Activated B cell treated with CpG ODN at 0.5 μM for 24 hours (primary cell): ENCODE measurements at regions not wholly inside any gene's neighbourhood (a gene's known extent, or its start where the extent isn't known, plus 50 kb on each side); places are given as distances from the start of the nearest gene placed in this dataset.

Experiments used
- ATAC-seq: fragments of 200-7000 bp; cut with Tn5 transposase; one replicate; pipeline ENCODE4 v1.10.0; 2021; ENCODE audit warnings: low read depth, mild to moderate bottlenecking, moderate library complexity
- CTCF ChIA-PET: fragments of 350-600 bp; sonication (Branson Sonifier 250); formaldehyde crosslinking; loops from one replicate; lab custom pipeline; 2021; ENCODE audit warnings: antibody characterized with exemption; lab: Charles Lee
- POLR2A ChIA-PET: fragments of 350-600 bp; sonication (Branson Sonifier 250); formaldehyde crosslinking; loops from one replicate; lab custom pipeline; 2021; ENCODE audit warnings: antibody characterized with exemption; lab: Charles Lee
- DNase-seq: peaks from one replicate; pipeline ENCODE4 v3.0.0; 2022
- H3K27ac Mint-ChIP-seq: one replicate; pipeline ENCODE4 v1.8.0; 2020; ENCODE audit warnings: mixed read lengths
- H3K27me3 Mint-ChIP-seq: one replicate; pipeline ENCODE4 v1.8.0; 2021; ENCODE audit warnings: mixed read lengths
- H3K36me3 Mint-ChIP-seq: one replicate; pipeline ENCODE4 v1.8.0; 2021; ENCODE audit warnings: low read depth, mixed read lengths
- H3K4me1 Mint-ChIP-seq: one replicate; pipeline ENCODE4 v1.8.0; 2021; ENCODE audit warnings: mixed read lengths
- H3K4me3 Mint-ChIP-seq: one replicate; pipeline ENCODE4 v1.8.0; 2020; ENCODE audit warnings: mild to moderate bottlenecking, mixed read lengths
- H3K9me3 Mint-ChIP-seq: one replicate; pipeline ENCODE4 v1.8.0; 2020; ENCODE audit warnings: mixed read lengths
- CTCF ChIP-seq: fragments of 200-600 bp; IDR thresholded peaks from one replicate; pipeline ENCODE4 v1.8.0; 2022; ENCODE audit warnings: antibody characterized with exemption, mild to moderate bottlenecking
- intact Hi-C: fragments of 100-400 bp; cut with micrococcal nuclease; formaldehyde crosslinking; loops from one replicate; pipeline ENCODE4 v1.15.1; 2024

- H3K9me3 Mint-ChIP-seq = peaks cover 7% of the 10 kb centered on the region
- no peak for TF ChIP-seq CTCF
- H3K4me1 Mint-ChIP-seq = no peaks in the 10 kb centered on the region
- no peak overlapping the region for H3K27ac Mint-ChIP-seq
- ATAC-seq (no peak), DNase-seq (no peak)
- CTCF ChIA-PET = no interaction called here
- no peak overlapping the region for H3K4me3 Mint-ChIP-seq
- H3K36me3 Mint-ChIP-seq = no peaks in the 10 kb centered on the region
- intact Hi-C loops = no loop called here
- POLR2A ChIA-PET = no interaction called here
- H3K27me3 Mint-ChIP-seq = no peaks in the 10 kb centered on the region
Measured at GRCh38 chr3:95217661-95218060, 1154.8 kb downstream of the NSUN3 start.

GRCh38 chr3:95218484-95218883 is 1155.6 kb downstream of the NSUN3 start:
- H3K9me3 Mint-ChIP-seq = peaks cover 7% of the 10 kb centered on the region
- ATAC-seq (no peak), DNase-seq (no peak)
- no peaks in the 10 kb centered on the region for H3K36me3 Mint-ChIP-seq
- TF ChIP-seq CTCF = no peak
- no peaks in the 10 kb centered on the region for H3K27me3 Mint-ChIP-seq
- intact Hi-C loops = no loop called here
- ChIA-PET POLR2A (no interaction called here), CTCF (no interaction called here)
- H3K4me1 Mint-ChIP-seq = no peaks in the 10 kb centered on the region
- no peak overlapping the region for H3K4me3 Mint-ChIP-seq
- H3K27ac Mint-ChIP-seq = no peak overlapping the region

- ATAC-seq (no peak), DNase-seq (no peak)
- no peaks in the 10 kb centered on the region for H3K4me1 Mint-ChIP-seq
- intact Hi-C loops = no loop called here
- no peaks in the 10 kb centered on the region for H3K36me3 Mint-ChIP-seq
- ChIA-PET POLR2A (no interaction called here), CTCF (no interaction called here)
- no peak overlapping the region for H3K27ac Mint-ChIP-seq
- no peaks in the 10 kb centered on the region for H3K27me3 Mint-ChIP-seq
- no peak for TF ChIP-seq CTCF
- no peak overlapping the region for H3K4me3 Mint-ChIP-seq
- H3K9me3 Mint-ChIP-seq = peaks cover 16% of the 10 kb centered on the region
Measured at GRCh38 chr3:95226437-95226836, 1163.6 kb downstream of the NSUN3 start.

- intact Hi-C loops = no loop called here
- Mint-ChIP-seq H3K4me1 (no peaks in the 10 kb centered on the region), H3K4me3 (no peak overlapping the region), H3K27me3 (no peaks in the 10 kb centered on the region), H3K36me3 (no peaks in the 10 kb centered on the region), H3K27ac (no peak overlapping the region), H3K9me3 (peaks cover 16% of the 10 kb centered on the region)
- POLR2A ChIA-PET = no interaction called here
- CTCF ChIA-PET = no interaction called here
- TF ChIP-seq CTCF = no peak
- ATAC-seq = no peak
- no peak for DNase-seq
Measured at GRCh38 chr3:95227092-95227491, 1164.2 kb downstream of the NSUN3 start.

- H3K4me1 Mint-ChIP-seq = no peaks in the 10 kb centered on the region
- H3K9me3 Mint-ChIP-seq = peaks cover 17% of the 10 kb centered on the region
- POLR2A ChIA-PET = no interaction called here
- no peak for DNase-seq
- intact Hi-C loops = no loop called here
- H3K27me3 Mint-ChIP-seq = no peaks in the 10 kb centered on the region
- no peak for ATAC-seq
- no peak overlapping the region for H3K27ac Mint-ChIP-seq
- TF ChIP-seq CTCF = no peak
- H3K4me3 Mint-ChIP-seq = no peak overlapping the region
- CTCF ChIA-PET = no interaction called here
- no peaks in the 10 kb centered on the region for H3K36me3 Mint-ChIP-seq
Measured at GRCh38 chr3:95228416-95228815, 1165.6 kb downstream of the NSUN3 start.
